GM21737 (cell line): ENCODE measurements at regions not wholly inside any gene's neighbourhood (a gene's known extent, or its start where the extent isn't known, plus 50 kb on each side); places are given as distances from the start of the nearest gene placed in this dataset.

Experiments used
- ATAC-seq: cut with Tn5 transposase; IDR thresholded peaks from one replicate; pipeline ENCODE4 v1.9.1; 2021; ENCODE audit warnings: mild to moderate bottlenecking, moderate library complexity; ENCODE audit not compliant: unreplicated experiment

GRCh38 chr9:113781381-113781780 lies 94.7 kb upstream of the ZNF618 start:
- no peak for ATAC-seq

GRCh38 chr9:113781896-113782295 lies 94.2 kb upstream of the ZNF618 start:
- ATAC-seq: no peak

- no peak for ATAC-seq
Observed at GRCh38 chr9:113783475-113783874, 92.6 kb upstream of the ZNF618 start.

GRCh38 chr9:113785334-113785733 lies 90.8 kb upstream of the ZNF618 start:
- no peak for ATAC-seq

- no peak for ATAC-seq
Observed at GRCh38 chr9:113786071-113786470, 90.0 kb upstream of the ZNF618 start.

- ATAC-seq: no peak
Observed at GRCh38 chr9:113787871-113788270, 88.2 kb upstream of the ZNF618 start.

GRCh38 chr9:113788616-113789330 lies 87.3 kb upstream of the ZNF618 start:
- no peak for ATAC-seq

GRCh38 chr9:113790093-113790492 lies 86.0 kb upstream of the ZNF618 start:
- no peak for ATAC-seq

- no peak for ATAC-seq
Observed at GRCh38 chr9:113793558-113793957, 82.6 kb upstream of the ZNF618 start.

- ATAC-seq: no peak
Observed at GRCh38 chr9:113794721-113795120, 81.4 kb upstream of the ZNF618 start.

GRCh38 chr9:113795811-113796392 lies 80.2 kb upstream of the ZNF618 start:
- ATAC-seq: no peak

GRCh38 chr9:113796646-113797426 lies 79.3 kb upstream of the ZNF618 start:
- ATAC-seq: no peak

- ATAC-seq: no peak
Observed at GRCh38 chr9:113798062-113799030, 77.8 kb upstream of the ZNF618 start.

- no peak for ATAC-seq
Observed at GRCh38 chr9:113800276-113800675, 75.8 kb upstream of the ZNF618 start.

- ATAC-seq: no peak
Observed at GRCh38 chr9:113803811-113804589, 72.1 kb upstream of the ZNF618 start.

GRCh38 chr9:113805486-113806132 lies 70.5 kb upstream of the ZNF618 start:
- no peak for ATAC-seq

GRCh38 chr9:113807173-113808061 lies 68.7 kb upstream of the ZNF618 start:
- no peak for ATAC-seq
